A673 (cell line): ENCODE measurements at regions not wholly inside any gene's neighbourhood (a gene's known extent, or its start where the extent isn't known, plus 50 kb on each side); places are given as distances from the start of the nearest gene placed in this dataset.

Experiments used
- BruUV-seq: library from RNA; stranded (reverse); fragments of 400-500 nt; replicated peaks from 2 replicates; lab custom pipeline; 2021; lab: Mats Ljungman, UMichigan
- CTCF ChIA-PET: fragments of 300-600 bp; sonication (Branson Sonifier 250); formaldehyde crosslinking; loops from one replicate; lab custom pipeline; 2022; ENCODE audit warnings: antibody characterized with exemption; lab: Charles Lee
- POLR2A ChIA-PET: fragments of 300-600 bp; sonication (Branson Sonifier 250); formaldehyde crosslinking; loops from one replicate; lab custom pipeline; 2022; ENCODE audit warnings: antibody characterized with exemption; ENCODE audit not compliant: low non-redundant PET; lab: Charles Lee
- DNase-seq: peaks from one replicate; pipeline ENCODE4 v3.0.0-alpha.2; 2015; ENCODE audit warnings: low spot score
- H3K27ac ChIP-seq: fragments of 200-600 bp; sonication (generic); 2 replicates; pipeline ENCODE4 v1.5.1; 2016; ENCODE audit warnings: mixed run types, low read depth, mild to moderate bottlenecking, mixed read lengths, antibody characterized with exemption, low read length; ENCODE audit not compliant: poor library complexity, severe bottlenecking
- H3K27me3 ChIP-seq: fragments of 200-600 bp; sonication (generic); replicated peaks from 2 replicates; pipeline ENCODE4 v1.6.1; 2017; ENCODE audit warnings: mixed run types, low read depth, mild to moderate bottlenecking, mixed read lengths, antibody characterized with exemption, low read length; ENCODE audit not compliant: insufficient read depth, poor library complexity
- H3K36me3 ChIP-seq: fragments of 200-600 bp; sonication (generic); 2 replicates; pipeline ENCODE4 v1.6.1; 2016; ENCODE audit warnings: mixed run types, mild to moderate bottlenecking, mixed read lengths, antibody characterized with exemption, low read length; ENCODE audit not compliant: insufficient read depth, poor library complexity, severe bottlenecking
- H3K4me1 ChIP-seq: fragments of 200-600 bp; sonication (generic); 2 replicates; pipeline ENCODE4 v1.6.1; 2017; ENCODE audit warnings: mixed run types, mild to moderate bottlenecking, mixed read lengths, antibody characterized with exemption, low read length; ENCODE audit not compliant: insufficient read depth, poor library complexity, severe bottlenecking
- H3K4me3 ChIP-seq: fragments of 200-600 bp; sonication (generic); 2 replicates; pipeline ENCODE4 v1.5.1; 2016; ENCODE audit warnings: low read depth, mixed run types, mild to moderate bottlenecking, mixed read lengths, low read length; ENCODE audit not compliant: poor library complexity, severe bottlenecking
- H3K9me3 ChIP-seq: fragments of 200-600 bp; sonication (generic); 2 replicates; pipeline ENCODE4 v1.6.1; 2016; ENCODE audit warnings: mixed run types, low read depth, mild to moderate bottlenecking, mixed read lengths, antibody characterized with exemption, low read length; ENCODE audit not compliant: poor library complexity, severe bottlenecking
- CTCF ChIP-seq: fragments of 300-800, 200-600 bp; sonication (generic); conservative IDR thresholded peaks from 2 replicates; pipeline ENCODE4 v1.5.1; 2017; ENCODE audit warnings: low read depth, mild to moderate bottlenecking, antibody characterized with exemption, low read length, moderate library complexity, mixed read lengths
- EZH2 ChIP-seq: fragments of 200-600 bp; sonication (generic); IDR thresholded peaks from 2 replicates; pipeline ENCODE4 v1.6.1; 2017; ENCODE audit warnings: borderline replicate concordance, low read depth, mild to moderate bottlenecking, mixed read lengths, antibody characterized with exemption, low read length; ENCODE audit not compliant: poor library complexity, severe bottlenecking
- intact Hi-C: fragments of 100-400 bp; cut with micrococcal nuclease; formaldehyde crosslinking; loops from one replicate; pipeline ENCODE4 v1.10.0; 2022; ENCODE audit not compliant: unreplicated experiment

DNA sequence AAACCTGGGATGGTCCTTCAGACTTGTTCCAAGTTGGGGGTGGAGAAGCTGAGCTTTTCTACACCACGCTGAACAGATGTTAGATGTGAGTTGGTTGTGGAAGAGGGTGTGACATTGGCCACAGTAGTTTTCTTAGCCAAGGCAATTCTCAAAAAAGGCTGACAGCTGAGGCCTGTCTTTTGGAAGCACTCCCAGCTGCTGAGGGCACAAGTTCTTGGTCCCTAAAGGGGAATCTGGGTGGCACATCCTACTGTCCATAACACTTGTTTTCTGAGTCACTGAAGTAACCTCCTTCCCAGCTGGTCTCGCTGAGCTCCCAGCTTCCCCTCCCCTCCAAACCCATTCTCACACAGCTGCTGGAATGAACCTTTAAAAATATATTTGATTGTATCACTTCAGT lies 375.7 kb upstream of the KIRREL3 start:
- DNase-seq, result no peak
- peaks cover 4% of the 10 kb centered on the region for H3K27me3 ChIP-seq
- ChIA-PET CTCF (no interaction called here), POLR2A (no interaction called here)
- H3K9me3 ChIP-seq, result no peaks in the 10 kb centered on the region
- H3K36me3 ChIP-seq, result no peaks in the 10 kb centered on the region
- intact Hi-C loops, result no loop called here
- TF ChIP-seq EZH2, result no peak
- TF ChIP-seq CTCF, result no peak
- H3K4me1 ChIP-seq, result no peaks in the 10 kb centered on the region
- H3K27ac ChIP-seq, result no peak overlapping the region
- no peak overlapping the region for H3K4me3 ChIP-seq
- BruUV-seq, result no TSS peak

GRCh38 chr11:127369356-127369755 lies 368.8 kb upstream of the KIRREL3 start:
- Histone ChIP-seq H3K4me3 (no peak overlapping the region), H3K27me3 (no peaks in the 10 kb centered on the region), H3K4me1 (no peaks in the 10 kb centered on the region), H3K36me3 (no peaks in the 10 kb centered on the region), H3K9me3 (no peaks in the 10 kb centered on the region), H3K27ac (no peak overlapping the region)
- DNase-seq, result no peak
- TF ChIP-seq CTCF, result no peak
- POLR2A ChIA-PET, result no interaction called here
- CTCF ChIA-PET, result no interaction called here
- no TSS peak for BruUV-seq
- intact Hi-C loops, result no loop called here

- Histone ChIP-seq H3K27me3 (no peaks in the 10 kb centered on the region), H3K36me3 (no peaks in the 10 kb centered on the region), H3K27ac (no peak overlapping the region), H3K4me3 (no peak overlapping the region), H3K4me1 (no peaks in the 10 kb centered on the region), H3K9me3 (no peaks in the 10 kb centered on the region)
- intact Hi-C loops, result no loop called here
- CTCF ChIA-PET, result no interaction called here
- TF ChIP-seq EZH2 (no peak), CTCF (no peak)
- BruUV-seq, result no TSS peak
- no peak for DNase-seq
- POLR2A ChIA-PET, result no interaction called here
These were observed 362.3 kb upstream of the KIRREL3 start for GRCh38 chr11:127362754-127363308.
